HG02610 (cell line): ENCODE measurements at regions not wholly inside any gene's neighbourhood (a gene's known extent, or its start where the extent isn't known, plus 50 kb on each side); places are given as distances from the start of the nearest gene placed in this dataset.

Experiments
- ATAC-seq: cut with Tn5 transposase; IDR thresholded peaks from one replicate; pipeline ENCODE4 v1.9.1; 2021; ENCODE audit warnings: mild to moderate bottlenecking, moderate library complexity; ENCODE audit not compliant: unreplicated experiment

- ATAC-seq, result peak; percentile 92
Measured at GRCh38 chr3:156760333-156760732, 65.8 kb upstream of the LEKR1 start.

- ATAC-seq, result no peak
Measured at GRCh38 chr3:156761007-156761406, 65.1 kb upstream of the LEKR1 start.

- ATAC-seq, result no peak
Measured at GRCh38 chr3:156761713-156762451, 64.3 kb upstream of the LEKR1 start.

DNA sequence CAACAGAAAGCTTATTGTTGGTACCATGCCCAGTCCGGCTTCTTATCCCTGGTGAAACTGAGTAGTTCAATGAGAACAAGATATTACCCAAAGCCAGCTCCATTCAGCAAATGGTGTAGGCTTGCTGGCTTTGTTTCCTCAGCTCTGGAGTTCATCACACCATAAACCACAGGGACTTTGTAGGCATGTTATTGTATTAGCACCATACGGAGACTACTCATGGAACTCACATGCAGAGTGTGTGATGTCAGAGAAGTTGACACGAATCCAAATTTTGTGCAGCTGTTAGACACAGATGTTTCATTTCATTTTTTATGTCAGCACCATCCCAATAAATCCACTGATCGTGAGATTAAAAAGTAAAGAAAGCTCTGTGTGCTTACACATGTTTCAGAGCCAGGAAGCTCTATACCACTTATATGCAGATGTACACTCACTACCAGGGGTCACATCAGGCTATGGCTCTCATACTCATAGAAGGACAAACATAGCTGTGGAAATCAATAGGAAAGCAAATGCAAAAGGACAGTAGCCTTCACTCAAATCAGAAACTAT is 63.4 kb upstream of the LEKR1 start:
- no peak for ATAC-seq

DNA sequence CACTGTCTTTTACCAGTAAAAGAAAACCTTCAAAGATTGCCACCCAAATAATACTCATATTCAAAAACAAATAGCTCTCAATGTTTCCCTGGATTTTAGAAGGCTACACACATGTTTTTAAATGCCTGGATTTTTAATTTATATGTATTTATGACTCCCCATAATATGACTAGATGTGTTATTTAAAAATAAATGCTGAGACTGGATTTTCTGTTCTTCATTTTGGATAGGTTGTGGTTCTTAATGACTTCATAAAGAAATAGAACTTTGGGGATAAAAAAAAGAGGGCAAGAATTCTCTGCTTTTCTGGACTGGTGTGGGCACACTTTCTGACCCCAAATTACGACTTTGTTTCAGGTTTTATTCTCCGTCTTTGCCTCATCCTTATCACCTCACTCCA is 62.8 kb upstream of the LEKR1 start:
- no peak for ATAC-seq

GRCh38 chr3:156763931-156764720 is 62.0 kb upstream of the LEKR1 start:
- no peak for ATAC-seq

GRCh38 chr3:156764751-156765150 is 61.4 kb upstream of the LEKR1 start:
- ATAC-seq, result no peak

DNA sequence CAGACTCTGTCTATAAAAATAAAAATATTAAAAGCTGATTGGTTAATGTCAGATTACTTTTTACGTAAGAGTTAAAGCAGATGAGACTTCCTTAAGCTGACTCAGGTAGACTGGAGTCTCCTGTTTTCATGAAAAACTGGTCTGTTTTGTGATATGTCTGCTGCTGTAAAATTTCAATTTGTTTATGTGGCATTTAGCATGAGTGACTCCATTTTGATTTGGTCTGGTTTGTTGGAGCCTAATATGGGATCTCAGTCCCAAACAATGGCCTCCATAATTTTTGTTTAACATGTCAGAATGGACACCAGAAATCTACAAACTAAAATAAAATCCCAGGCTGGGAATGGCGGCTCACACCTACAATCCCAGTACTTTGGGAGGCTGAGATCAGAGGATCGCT is 57.8 kb upstream of the LEKR1 start:
- no peak for ATAC-seq

DNA sequence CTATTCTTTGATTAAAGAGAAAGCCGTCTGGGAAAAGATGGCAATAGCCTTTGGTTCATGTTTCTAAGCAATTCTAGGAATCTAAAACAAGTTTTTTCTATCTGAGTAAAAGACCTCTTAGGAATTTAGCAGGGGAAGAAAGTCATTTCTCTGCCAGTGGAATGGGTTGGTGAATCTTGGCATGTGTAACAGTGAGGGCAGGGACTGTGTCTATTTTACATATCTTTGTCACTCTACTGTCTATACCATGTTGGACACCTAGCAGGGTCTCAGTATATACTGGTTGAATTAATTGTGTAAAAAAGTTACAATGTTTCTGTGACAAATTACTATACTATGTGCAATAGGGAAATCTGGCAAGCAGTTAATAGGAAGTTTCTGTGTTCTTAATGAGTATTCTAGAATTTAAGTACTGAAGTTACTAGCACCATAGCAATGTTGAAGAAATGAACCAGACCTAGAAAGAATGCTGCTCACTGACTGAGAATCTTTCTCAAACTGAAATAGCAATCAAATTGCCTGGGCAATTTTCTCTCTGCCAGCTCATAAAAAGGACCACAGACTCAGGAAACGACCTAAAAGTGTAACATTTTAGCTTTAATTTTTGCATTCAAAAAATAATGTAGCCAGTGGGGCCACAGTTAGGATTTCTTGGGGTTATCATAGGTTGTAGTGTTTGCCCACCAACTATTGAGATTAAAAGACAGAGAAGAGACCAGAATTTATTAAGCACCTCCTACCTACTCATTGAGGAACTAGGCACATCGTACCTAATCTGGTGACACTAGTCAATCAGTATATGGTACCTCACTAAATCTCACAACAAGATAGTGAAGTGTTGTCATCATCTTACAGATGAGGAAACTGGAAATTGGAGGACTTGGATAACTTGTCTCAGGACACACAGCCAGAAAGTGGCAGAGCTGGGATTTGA is 56.2 kb upstream of the LEKR1 start:
- no peak for ATAC-seq

GRCh38 chr3:156770699-156771414 is 55.3 kb upstream of the LEKR1 start:
- no peak for ATAC-seq

DNA sequence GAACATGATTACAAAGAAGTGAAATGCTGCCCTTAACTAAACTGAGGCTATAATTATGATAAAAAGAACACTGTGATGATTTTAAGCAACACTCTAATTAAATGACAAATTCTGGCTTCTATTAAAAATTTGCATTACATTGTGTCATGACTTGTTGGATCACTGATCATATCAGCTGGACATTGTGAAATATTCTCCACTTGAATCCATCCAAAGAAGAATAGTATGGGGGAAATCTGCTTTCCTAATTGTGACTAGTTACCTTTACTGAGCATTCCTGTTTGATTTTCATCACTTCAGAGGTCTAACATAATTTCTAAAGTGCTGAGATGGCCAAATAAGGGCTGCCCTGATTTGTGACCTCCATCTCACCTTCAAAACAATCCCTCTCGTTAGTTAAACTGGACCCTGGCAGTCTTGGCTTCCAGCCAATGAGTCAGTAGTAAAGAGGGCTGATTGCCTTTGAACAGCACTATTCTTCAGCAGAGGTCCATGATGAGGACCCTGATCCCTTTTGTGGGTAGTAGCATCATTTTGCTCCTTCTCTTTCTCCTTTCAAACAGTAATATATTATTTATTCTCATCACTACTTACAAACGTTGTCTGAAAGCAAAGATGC is 53.5 kb upstream of the LEKR1 start:
- no peak for ATAC-seq

DNA sequence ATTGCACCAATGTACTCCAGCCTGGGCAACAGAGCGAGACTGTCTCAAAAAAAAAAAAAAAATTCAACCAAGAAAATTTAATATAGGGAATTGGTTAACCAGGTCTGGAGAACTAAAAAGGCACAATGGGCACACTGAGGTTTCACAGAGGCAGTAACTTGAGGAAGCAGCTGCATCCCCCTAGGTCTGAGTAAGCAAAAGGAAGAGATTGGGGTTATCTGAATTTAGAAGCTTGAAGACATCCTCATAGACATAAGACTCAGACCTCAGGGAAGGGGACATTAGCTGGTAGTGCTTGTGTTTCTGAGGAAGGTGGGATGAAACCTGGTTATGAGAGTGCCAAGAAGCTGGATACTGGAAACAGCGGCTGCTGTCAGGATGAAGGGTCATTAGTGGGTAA is 50.1 kb upstream of the LEKR1 start:
- no peak for ATAC-seq
